IPS DF 4.7 (cell line): ENCODE measurements at regions not wholly inside any gene's neighbourhood (a gene's known extent, or its start where the extent isn't known, plus 50 kb on each side); places are given as distances from the start of the nearest gene placed in this dataset.
"Not testable (repeated sequence)": the region's sequence is repeated elsewhere in the genome, so short reads cannot be mapped to it uniquely, and the experiment has no call there.

Experiments
- DNase-seq: peaks from one replicate; pipeline ENCODE4 v3.0.0-alpha.2; 2013; ENCODE audit warnings: low spot score; ENCODE audit errors: extremely low read depth

DNA sequence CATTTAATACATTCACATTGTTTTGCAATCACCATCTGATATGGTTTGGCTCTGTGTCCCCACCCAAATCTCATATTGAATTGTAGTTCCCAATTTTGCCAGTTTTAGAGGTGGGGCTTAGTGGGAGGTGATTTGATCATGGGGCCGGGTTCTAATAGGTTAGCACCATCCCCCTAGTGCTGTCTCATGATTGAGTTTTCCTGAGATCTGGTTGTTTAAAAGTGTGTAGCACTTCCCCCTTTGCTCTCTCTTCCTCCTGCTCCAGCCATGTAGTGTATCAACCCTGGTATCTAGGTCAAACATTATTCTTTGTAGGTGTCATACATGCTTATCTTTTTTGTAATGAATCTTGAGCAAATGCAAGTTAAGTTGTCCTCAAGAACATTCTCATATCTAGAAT lies 83.3 kb upstream of the KIT start:
- DNase-seq: no peak

DNA sequence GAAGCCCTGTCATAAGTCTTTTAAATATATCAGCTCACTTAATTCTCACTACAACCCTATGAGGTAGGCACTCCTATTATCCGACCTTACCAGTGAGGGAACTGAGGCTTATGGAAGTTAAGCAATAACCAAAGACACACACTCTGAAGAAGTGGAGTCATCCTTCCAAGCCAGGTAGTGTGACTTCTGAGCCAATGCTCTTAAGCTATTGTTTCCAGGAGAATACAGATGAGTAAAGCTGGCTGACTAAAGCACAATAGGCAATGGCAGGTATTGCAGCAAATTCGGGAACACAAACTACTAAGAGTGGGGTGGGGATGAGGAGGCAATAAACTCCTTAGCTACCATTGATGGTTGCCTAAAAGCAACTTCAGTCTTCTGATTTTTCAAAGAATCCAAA lies 81.8 kb upstream of the KIT start:
- no peak for DNase-seq

DNA sequence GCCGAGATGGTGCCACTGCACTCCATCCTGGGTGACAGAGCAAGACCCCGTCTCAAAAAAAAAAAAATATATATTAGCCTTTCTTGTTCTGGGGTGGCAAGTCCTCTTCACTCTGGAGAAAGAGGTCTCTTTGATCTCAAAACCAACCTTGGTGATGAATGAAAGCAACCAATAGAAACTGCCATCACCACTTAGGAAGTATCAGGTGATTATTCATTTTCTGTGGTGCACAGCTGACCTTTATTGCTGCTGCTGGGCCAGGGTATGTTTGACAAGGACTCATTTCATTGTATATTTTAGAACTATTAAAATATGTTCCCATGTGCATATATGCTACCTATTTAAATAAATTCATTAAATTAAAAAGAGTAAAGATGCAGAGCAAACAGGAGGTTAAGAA lies 76.0 kb upstream of the KIT start:
- no peak for DNase-seq

DNA sequence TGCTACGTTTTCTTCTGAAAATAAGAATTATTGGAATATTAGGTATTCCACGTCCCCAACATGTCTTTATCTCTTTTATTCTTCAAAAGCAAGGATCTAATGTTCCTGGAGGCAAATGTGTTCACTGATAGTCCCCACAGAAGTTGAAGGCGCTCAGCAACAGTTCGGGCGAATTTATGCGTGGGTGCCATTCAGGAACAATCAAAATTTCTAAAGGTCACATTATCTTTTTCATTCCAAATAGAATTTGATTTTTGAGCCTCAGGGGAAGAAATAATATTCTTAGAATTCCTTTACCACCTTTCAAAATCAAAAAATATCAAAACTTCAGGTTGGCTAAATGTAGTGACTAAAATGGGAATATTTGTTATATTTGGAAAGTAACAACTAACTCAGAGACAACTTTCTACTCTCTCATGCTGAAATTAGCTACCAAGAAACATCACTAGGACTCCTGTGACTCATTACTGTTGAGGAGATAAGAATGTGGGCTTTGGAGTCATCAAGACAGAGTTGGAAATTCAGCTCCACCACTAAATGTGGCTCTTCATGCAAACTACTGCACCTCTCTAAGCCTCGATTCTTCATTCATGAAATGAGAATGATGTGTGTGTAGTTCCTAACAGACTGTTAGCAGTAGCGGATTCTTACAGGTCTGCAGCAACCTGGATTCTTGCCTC lies 72.3 kb upstream of the KIT start:
- no peak for DNase-seq

DNA sequence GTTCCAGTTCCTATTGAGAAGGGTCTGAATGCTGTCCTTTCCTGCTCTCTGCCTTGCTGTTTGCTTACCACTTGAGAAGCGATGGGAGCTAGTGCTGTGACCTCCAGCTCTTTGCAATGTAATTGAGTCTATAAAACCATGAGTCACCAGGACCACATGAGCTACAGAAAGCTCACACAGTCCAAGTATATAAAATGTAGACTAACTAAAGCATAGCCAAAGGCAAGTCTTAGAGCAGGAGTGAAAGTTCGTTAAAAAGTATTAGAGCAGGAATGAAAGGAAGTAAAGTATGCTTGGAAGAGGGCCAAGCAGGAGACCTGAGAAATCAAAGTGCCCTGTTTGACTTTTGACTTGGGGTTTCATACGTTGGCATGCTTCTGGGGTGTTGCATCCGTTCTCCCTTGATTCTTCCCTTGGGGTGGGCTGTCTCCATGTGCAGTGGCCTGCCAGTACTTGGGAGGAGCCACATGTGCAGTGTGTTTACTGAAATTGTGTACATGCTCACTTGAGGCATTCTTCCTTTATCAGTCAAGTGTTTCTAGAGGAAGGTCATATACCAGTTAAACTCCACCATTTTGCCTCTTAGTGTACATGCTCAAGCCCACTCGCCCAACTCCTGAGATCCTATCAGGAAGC lies 71.3 kb upstream of the KIT start:
- DNase-seq: no peak

DNA sequence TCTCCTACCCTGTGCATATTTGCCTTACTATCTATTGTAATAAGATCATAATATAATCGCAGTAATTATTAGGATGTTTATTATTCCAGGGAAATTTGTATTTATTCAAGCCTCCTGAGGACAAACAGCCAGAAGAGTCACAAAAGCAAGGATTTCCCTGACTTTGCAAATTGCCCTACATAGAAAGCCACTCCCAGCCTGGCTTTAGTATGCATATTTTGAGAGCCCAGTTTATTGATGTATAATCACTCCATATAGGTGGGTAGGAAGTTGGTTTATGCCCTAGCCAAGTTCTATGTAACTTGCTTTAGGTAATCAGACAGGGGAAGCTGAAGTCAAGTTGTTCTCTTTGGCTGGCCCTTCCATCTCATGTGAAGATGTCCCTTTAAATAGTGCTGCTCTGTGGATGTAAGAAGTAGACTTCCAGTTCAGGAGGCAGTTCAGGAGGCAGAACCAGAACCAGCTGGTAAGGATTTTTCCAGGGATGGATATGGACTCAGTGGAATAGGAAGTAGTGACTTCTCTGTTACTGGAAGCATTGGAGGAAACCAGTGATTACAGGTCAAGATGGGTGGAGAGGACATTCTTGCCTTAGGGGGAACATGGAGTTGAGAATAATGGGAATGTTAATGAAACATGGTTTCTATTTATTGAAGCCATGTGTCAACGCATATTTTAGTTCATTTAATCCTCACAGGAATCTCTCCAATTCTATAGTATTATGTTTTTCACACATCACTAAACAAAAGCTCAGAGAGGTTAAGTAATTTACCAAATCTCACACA lies 70.5 kb upstream of the KIT start:
- no peak for DNase-seq

DNA sequence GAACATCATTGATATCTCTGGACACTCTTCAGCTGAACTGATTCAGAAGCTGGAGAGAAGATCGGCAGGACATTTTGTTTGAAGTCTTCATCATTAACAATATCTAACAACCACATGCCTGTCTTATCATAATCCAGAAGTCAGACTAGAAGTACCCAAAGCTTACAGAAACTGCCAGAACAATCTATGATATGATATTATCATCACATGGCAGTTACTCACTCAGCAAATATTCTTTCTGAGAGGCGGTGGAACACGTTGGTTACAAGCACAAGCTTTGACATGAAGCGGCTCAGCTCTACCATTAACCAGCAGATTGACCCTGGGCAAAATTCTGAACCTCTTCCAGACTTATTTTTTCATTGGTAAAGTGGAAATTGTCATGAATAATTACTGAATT lies 69.4 kb upstream of the KIT start:
- no peak for DNase-seq

DNA sequence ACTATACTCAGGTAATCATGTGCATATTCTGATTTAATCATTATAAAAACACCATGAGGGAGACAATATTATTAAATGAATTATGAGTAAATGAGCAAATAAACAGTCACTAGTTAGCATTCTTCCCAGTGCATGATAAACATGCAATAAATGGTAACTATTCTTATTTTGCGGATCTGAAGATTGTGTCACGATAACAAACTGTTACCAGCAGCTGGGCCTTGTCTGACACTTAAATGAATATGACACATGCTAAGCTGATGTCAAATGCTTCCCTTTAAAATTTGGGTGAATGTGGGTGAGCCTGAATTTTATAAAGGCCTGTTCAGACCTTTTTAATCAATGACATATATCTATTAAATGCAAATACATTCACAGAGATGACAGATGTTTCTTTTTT lies 68.2 kb upstream of the KIT start:
- no peak for DNase-seq

DNA sequence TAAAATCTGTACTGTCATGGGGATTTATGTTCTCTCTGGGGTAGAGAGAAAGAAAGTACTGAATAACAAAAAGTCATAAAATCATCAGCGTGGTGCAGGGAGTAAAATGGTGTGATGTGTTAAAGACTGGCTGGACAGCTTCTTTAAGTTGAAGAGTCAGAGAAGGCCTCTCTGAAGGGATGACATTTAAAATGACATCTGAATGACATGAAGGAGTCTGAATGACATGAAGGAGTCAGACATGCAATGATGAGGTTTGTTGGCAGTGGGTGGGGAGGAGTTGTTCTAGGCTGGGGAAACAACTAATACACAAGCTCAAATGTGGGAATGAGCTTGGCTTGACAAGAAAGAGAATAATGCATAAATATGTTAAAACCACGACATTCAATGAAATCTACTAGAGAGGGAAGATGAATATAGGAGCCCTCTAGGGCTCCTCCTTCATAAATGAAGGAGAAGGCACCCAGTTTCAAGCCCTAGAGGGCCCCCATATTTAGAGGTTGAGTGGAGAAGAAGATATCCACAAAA lies 63.9 kb upstream of the KIT start:
- DNase-seq: no peak

DNA sequence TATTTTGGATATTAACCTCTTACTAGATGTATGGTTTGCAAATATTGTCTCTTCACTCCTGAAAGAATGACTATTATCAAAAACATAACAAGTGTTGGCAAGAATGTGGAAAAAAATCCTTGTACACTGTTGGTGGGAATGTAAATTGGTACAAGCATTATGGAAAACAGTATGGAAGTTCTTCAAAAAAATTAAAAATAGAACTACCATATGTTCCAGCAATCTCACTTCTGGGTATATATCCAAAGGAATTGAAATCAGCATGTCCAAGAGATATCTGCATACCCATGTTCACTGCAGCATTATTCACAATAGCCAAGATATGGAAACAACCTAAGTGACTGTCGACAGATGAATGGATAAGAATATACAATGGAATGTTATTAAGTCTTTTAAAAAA lies 61.6 kb upstream of the KIT start:
- DNase-seq: no peak

DNA sequence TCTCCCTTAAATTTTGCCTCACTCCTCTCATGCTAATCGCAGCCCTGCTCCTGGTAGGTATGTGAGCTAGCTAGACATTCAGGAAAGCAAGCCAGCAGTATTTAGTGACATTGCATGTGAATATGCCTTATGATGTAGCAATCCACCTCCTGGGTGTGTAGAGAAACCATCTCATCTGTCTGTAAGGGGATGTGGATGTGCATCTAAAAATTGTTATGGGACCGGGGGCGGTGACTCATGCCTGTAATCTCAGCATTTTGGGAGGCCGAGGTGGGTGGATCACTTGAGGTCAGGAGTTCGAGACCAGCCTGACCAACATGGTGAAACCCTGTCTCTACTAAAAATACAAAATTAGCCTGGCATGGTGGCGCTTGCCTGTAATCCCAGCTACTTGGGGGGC lies 60.1 kb upstream of the KIT start:
- DNase-seq: not testable (repeated sequence)

DNA sequence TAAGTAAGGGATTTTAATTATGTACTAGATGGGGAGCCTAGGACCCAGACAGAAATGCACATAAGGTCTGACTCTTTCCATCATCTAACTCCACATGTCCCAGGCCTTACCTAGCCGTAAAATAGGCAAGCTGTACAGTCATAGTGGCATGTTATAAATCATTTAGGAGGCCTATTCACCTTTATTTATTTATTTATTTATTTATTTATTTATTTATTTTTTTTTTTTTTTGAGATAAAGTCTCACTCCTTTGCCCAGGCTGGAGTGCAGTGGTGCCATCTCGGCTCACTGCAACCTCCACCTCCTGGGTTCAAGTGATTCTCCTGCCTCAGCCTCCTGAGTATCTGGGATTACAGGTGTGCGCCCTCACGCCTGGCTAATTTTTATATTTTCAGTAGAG lies 55.6 kb upstream of the KIT start:
- DNase-seq: not testable (repeated sequence)

DNA sequence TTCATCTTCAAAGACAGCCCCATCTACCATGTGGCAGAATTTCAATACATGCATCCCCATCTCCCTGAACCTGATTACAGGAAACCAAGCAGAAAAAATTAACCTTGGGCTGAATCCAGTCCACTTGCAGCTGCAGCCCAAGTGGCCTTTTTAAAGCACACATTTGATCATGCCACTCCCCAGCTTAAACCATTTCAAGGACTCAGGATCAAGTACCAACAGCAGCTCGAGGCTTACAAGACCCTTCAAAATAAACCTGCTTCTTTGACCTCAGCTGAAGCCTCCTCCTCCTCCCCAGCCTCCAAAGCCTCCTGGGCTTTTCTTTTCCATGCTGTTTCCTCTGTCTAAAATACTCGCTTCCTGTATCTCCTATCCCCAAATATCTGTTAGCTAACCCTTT lies 50.7 kb upstream of the KIT start:
- no peak for DNase-seq

DNA sequence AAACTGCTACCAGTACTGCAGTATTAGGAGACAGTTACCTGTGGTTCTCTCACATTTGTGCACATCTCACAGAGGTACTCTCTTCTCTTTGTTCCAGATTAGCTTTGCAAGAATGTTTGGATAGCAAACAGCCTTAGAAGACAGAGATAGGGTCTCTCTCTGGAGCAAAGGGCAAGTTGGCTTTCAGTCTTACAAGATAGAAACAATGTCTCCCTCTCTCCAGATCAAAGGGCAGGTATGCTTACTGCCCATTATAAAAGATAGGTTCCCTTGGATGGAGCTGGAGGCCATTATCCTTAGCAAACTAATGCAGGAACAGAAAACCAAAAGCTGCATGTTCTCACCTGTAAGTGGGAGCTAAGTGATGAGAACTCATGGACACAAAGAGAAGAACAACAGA lies 50.2 kb upstream of the KIT start:
- no peak for DNase-seq
